Cardiac fibroblast (primary cell): ENCODE measurements at regions not wholly inside any gene's neighbourhood (a gene's known extent, or its start where the extent isn't known, plus 50 kb on each side); places are given as distances from the start of the nearest gene placed in this dataset.

Experiments
- DNase-seq, 2 donors: peaks; one replicate each; pipeline versions ENCODE4 v3.0.0 to v3.0.0-alpha.2; 2010; ENCODE audit warnings: low read depth in 2 of 2
- H3K4me3 ChIP-seq, 2 donors: replicated peaks in 1 of 2; 1 replicate in 1 of 2; 2 replicates in 1 of 2; pipeline ENCODE4 v1.5.1; 2011; ENCODE audit warnings: low read depth in 2 of 2, low read length in 2 of 2, mild to moderate bottlenecking in 2 of 2, moderate library complexity in 1 of 2
- CTCF ChIP-seq: IDR thresholded peaks from one replicate; pipeline ENCODE4 v1.5.1; 2011; ENCODE audit warnings: low read depth, mild to moderate bottlenecking, low read length, inconsistent platforms

GRCh38 chr13:107373551-107373950, 805.6 kb upstream of the ARGLU1 start:
- peak; percentile 51 to 74 for DNase-seq
- TF ChIP-seq CTCF: peak; percentile 15
- H3K4me3 ChIP-seq: no peak overlapping the region

GRCh38 chr13:107370015-107370785, 802.3 kb upstream of the ARGLU1 start:
- no peak for TF ChIP-seq CTCF

GRCh38 chr13:107367258-107367657, 799.3 kb upstream of the ARGLU1 start:
- TF ChIP-seq CTCF: no peak
- no peak overlapping the region for H3K4me3 ChIP-seq
- no peak for DNase-seq

More at GRCh38 chr13:107370015-107370785, 802.3 kb upstream of the ARGLU1 start:
- no peak overlapping the region for H3K4me3 ChIP-seq
- peak; percentile 12 to 59 for DNase-seq

GRCh38 chr13:107365466-107366215, 797.7 kb upstream of the ARGLU1 start:
- no peak overlapping the region for H3K4me3 ChIP-seq
- TF ChIP-seq CTCF: no peak
- DNase-seq: peak in 1 of 2 donors; percentile 40

- H3K4me3 ChIP-seq: no peak overlapping the region
- no peak for TF ChIP-seq CTCF
- DNase-seq: no peak
Measured at GRCh38 chr13:107364658-107365057, 796.7 kb upstream of the ARGLU1 start.

GRCh38 chr13:107361666-107362065, 793.7 kb upstream of the ARGLU1 start:
- TF ChIP-seq CTCF: no peak
- peak in 1 of 2 donors; percentile 58 for DNase-seq
- H3K4me3 ChIP-seq: no peak overlapping the region
